ENCODE measurements at regions not wholly inside any gene's neighbourhood (a gene's known extent, or its start where the extent isn't known, plus 50 kb on each side); places are given as distances from the start of the nearest gene placed in this dataset.
"Not testable (repeated sequence)": the region's sequence is repeated elsewhere in the genome, so short reads cannot be mapped to it uniquely, and the experiment has no call there.

DNA sequence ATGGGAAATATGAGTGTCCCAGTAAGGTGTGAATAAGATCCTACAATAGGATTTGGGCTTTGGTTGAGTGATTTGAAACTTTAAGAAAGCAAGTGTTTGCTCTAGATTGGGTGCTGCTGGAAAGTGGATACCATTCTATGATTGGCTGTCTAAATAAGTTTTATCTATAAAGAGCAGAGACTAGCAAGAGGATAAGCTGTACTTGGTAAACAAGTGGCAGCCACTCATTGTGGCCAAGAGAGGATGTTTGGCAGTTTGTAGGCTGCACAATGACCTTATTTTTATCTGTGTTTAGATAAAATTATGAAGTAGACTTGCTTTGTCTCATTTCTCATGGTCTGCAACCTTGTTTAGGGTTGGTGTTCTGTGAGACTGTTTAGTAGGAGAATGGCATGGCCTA lies 341.6 kb upstream of the PIK3R1 start:
- ATAC-seq: no peak

GRCh38 chr5:67870662-67871061 lies 344.9 kb upstream of the PIK3R1 start:
- ATAC-seq: no peak

GRCh38 chr5:67864335-67864734 lies 351.2 kb upstream of the PIK3R1 start:
- not testable (repeated sequence) for ATAC-seq

GRCh38 chr5:67858471-67859031 lies 357.0 kb upstream of the PIK3R1 start:
- no peak for ATAC-seq

DNA sequence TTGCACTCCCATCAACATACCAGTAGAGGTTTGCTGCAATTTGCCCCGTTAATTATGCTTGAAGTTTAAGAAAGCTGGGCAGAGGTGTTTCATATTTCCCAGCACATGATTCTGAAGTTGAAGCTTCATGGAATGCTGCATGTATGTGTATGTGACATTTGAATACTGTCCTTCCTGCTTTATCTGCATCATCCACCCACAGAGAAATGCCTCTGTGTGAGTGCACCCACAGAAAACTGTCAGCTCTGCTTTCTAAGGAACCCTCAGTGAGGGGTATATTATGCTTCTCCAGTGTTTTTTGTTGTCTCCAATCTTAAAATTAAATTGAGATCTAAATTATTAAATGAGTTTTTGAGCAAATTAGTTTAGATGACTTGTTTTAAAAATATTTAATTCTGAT lies 358.1 kb upstream of the PIK3R1 start:
- no peak for ATAC-seq

GRCh38 chr5:67855523-67855922 lies 360.0 kb upstream of the PIK3R1 start:
- no peak for ATAC-seq

- not testable (repeated sequence) for ATAC-seq
These were observed 364.6 kb upstream of the PIK3R1 start for GRCh38 chr5:67850906-67851305.

- ATAC-seq: no peak
These were observed 370.6 kb upstream of the PIK3R1 start for GRCh38 chr5:67844924-67845323.

DNA sequence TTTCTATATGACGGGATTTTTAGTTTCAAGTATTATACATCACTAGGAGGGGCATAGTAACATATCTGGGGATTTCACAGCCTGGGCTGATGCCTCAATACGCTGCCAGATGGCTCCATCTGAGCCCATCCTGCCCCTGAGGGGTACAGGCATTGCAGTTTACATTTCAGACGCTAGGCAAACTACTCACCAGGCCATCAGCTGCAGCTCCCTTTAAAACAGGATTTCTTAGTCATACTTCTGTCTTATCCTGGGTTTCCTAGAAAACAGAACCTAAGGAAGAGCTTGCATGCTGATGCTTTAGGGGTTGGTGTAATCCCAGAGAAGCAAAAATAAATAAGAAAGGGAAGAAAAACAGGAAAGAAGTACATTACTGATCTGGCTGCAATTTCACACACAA lies 372.8 kb upstream of the PIK3R1 start:
- no peak for ATAC-seq

DNA sequence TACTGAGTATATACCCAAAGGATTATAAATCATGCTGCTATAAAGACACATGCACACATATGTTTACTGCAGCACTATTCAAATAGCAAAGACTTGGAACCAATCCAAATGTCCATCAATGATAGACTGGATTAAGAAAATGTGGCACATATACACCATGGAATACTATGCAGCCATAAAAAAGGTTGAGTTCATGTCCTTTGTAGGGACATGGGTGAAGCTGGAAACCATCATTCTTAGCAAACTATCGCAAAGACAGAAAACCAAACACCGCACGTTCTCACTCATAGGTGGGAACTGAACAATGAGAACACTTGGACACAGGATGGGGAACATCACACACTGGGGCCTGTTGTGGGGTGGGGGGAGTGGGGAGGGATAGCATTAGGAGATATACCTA lies 378.3 kb upstream of the PIK3R1 start:
- not testable (repeated sequence) for ATAC-seq

GRCh38 chr5:67836496-67836895 lies 379.1 kb upstream of the PIK3R1 start:
- ATAC-seq: not testable (repeated sequence)

DNA sequence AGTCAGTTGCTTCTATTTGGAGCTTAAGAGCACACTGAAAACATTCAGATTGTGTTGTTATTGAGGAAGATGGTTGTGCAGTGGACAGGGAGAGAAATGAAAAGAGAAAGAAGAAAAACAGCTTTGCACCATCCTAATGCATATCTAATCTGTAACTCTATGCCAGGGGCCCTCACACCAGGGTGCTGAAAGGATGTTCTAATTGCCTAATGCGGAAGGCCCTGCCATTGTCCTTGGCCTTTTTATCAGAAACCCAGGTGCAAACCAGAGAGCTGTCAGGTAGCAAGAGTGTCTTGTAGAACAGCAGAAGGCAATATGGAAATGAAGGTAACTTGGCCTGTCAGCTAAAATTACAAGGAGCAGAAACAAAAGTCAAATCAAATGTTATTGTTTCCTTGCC lies 384.5 kb upstream of the PIK3R1 start:
- ATAC-seq: no peak

GRCh38 chr5:67827541-67827940 lies 388.0 kb upstream of the PIK3R1 start:
- ATAC-seq: no peak

GRCh38 chr5:67824852-67825251 lies 390.7 kb upstream of the PIK3R1 start:
- ATAC-seq: no peak

DNA sequence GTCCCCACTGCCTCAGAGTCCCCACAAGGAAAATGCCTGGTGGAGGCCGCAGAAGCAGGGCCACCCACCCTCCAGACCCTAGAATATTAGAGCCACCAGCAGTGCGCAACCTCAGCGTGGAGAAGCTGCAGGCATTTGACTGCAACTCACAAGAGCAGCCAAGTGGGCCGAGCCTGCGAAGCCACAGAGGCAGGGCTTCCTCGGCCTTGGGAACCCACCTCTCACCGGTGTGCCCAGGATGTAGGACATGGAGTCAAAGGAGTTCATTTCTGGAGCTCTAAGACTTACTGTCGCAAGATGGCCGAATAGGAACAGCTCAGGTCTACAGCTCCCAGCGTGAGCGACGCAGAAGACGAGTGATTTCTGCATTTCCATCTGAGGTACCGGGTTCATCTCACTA lies 397.9 kb upstream of the PIK3R1 start:
- ATAC-seq: no peak

DNA sequence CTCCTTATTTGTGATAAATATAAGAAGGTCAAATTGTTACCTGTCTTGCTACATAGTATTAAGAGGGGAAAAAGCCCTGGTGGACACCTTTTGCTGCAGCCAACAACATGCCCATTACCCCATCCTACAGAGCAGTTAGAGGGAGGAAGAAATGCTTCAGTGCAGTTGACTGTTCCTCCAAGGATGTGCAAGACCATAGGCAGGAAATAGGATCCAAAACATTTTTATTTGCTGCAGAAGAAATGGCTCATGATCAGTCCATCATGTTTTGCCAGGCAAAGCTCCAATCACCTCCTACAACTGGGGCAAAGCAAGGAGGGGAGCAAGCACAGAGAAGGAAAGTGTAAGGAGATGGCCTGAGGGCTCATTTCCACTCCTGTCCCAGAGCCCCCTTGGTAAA lies 399.1 kb upstream of the PIK3R1 start:
- no peak for ATAC-seq

DNA sequence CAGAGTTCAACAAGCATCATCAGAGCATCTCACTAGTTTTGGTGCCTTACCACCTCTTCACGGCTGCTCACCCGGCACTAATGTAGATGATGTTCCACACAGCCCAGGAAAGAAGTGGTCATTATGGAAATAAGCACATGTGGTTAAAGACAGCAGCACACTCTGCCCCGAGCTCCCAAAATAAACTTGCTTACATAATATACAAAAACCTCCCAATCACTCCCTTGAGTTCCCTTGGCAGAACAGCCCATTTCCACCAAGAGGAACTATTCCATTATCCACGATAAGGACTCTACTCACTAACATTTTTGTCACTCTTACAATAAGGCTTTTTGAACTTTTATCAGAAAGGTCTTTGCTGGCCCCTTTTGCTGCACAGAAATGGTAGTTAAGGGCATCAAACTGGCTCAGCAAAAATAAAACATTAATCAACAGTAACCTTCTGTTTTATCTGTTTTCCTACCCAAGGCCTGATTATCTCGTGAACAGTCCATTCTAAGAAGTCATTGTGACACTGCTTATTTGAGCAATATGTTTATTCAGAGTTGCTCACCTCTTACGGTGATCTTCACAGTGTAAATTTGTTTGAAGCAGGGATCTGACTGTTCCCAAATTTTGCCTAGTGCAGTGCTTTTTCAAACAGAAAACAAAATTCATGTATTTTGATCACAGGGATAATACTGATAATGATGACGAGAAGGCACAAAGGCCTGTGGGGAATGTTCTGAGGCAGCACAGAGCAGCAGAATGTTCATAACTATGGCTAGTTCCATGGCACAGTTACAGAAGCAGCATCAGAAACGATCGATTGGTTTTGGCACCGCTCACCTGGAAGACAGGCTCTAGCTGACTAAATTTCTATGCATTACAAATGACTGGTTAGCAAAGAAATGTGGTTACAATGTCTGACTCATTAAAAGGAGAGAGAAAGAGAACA lies 399.8 kb upstream of the PIK3R1 start:
- no peak for ATAC-seq

DNA sequence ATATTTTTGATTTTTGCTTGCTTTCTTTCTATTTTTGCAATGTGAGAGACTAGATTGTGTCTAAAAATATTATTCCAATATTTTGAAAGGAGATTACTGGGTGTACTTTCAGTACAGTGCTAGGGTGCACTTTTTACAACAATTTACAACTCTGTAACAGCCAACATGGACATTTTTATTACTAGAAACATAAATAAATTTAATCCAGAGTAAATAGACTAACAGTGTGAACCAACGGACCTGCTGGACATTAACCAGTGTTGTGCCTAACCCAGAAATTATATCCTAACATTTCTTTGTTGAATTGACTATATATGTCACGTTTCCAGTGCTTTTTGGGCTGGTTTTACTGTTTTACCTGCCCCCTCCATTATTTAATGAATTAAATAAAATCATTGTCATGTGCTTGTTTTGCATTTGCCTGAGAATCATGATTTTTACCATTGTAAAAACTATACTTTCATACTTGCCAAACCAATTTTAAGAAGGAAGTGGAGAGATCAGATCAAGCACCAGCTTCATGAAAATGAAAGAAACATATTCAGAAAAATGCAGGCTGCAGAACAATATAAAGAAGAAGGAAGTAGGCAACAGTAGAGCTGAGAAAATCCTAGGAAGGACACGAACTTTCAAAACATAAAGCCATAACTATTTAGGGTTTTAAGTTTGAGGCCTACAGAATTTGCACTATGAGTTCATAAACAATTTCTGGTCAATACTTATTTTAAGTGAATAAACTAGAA lies 400.8 kb upstream of the PIK3R1 start:
- no peak for ATAC-seq

- no peak for ATAC-seq
These were observed 401.5 kb upstream of the PIK3R1 start for GRCh38 chr5:67813877-67814539.

DNA sequence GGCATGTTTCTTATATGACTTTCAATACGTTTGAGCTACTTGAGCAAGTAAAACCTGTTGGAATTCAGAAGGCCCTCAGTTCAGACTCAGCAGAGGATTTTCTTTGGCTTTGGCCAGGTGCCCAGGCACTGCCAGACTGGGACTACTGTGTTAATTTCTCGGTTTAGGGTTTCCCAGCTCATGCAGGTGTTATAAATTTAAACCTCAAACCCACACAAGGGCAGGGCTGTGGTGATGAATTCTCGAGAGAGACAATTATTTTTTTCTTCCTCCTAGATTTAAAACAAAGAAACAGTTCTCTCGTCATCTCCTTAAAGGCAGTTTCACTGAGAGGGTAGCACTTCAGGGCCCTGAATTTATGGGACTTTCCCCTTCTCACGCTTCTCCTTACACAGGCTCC lies 406.0 kb upstream of the PIK3R1 start:
- no peak for ATAC-seq

DNA sequence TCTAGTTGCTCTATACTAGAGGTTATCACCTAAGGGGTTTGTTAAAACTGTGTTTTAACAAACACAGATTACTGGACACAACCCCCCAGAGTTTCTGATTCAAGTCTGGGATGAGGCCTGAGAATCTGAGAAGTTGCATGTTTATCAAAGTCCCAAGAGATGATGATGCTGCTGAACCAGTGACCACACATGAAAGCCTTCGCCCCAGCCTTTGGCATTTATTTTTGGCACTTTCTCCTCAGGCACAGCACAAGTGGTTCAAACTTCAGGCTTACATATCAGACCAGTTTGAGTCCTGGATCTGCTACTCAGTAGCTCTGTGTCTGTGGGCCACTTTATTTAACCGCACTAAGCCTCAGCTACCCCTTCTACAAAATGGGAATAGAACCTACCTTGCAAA lies 407.2 kb upstream of the PIK3R1 start:
- no peak for ATAC-seq

DNA sequence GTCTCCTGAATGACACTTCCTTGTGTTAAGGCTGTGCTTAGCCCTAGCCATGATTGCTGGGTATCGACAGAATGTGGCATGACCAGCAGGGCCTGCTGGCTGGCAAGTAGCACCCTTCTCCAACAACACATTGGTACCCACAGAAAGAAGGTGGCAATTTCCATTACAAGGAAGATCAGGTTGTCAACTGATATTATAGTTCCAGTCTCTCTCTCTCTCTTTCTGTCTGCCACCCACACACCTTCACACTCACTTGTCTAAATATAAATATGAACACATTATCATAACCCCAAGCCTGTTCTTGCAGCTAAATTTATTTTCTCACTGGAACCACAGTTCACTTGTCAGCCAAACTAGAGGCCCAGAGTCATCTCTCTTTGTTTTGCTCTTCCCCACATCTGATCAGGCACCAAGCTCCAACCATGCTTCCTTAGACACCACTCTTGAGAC lies 408.1 kb upstream of the PIK3R1 start:
- no peak for ATAC-seq
